ENCODE measurements at regions not wholly inside any gene's neighbourhood (a gene's known extent, or its start where the extent isn't known, plus 50 kb on each side); places are given as distances from the start of the nearest gene placed in this dataset.
A peak's percentile ranks its signal among the peaks of the same experiment; 100 is the strongest.

GRCh38 chr5:126370796-126371718 is 52.2 kb upstream of the GRAMD2B start:
- Histone ChIP-seq H3K4me3 (no peak overlapping the region), H3K27ac (peak overlapping the region in 1 of 12 donors; percentile 11), H3K9me3 (no peaks in the 10 kb centered on the region), H3K4me1 (peaks cover 0 to 6% (median 0%) of the 10 kb centered on the region in 12 donors), H3K27me3 (no peaks in the 10 kb centered on the region), H3K36me3 (no peaks in the 10 kb centered on the region)
- DNase-seq (no peak), ATAC-seq (peak in 3 of 4 donors; percentile 7 to 21 (median 18))
- no peak for TF ChIP-seq POLR2A (IDR thresholded peaks at IDR 0.05)
- no peak for TF ChIP-seq CTCF (IDR thresholded peaks at IDR 0.05)
- WGBS, 4 donors = 91 to 94% (median 93%) methylated on average over 12 of the region's 12 CpGs
- intact Hi-C loops (cut with DNase I) = loop anchor here in 5 of 10 donors (5.0 to 10.0 kb wide), 4 partner anchors 46 to 111 kb away; partner anchors contain the start of gene GRAMD2B (in 2 of the 5)

- TF ChIP-seq CTCF (IDR thresholded peaks at IDR 0.05) (no peak), POLR2A (IDR thresholded peaks at IDR 0.05) (no peak)
- Histone ChIP-seq H3K4me1 (peaks cover 0 to 6% (median 0%) of the 10 kb centered on the region in 12 donors), H3K36me3 (no peaks in the 10 kb centered on the region), H3K27me3 (no peaks in the 10 kb centered on the region), H3K4me3 (no peak overlapping the region), H3K9me3 (no peaks in the 10 kb centered on the region), H3K27ac (no peak overlapping the region)
- WGBS, 4 donors = 77 to 82% (median 78%) methylated on average over 3 of the region's 3 CpGs
- intact Hi-C loops (cut with DNase I) = loop anchor here in 6 of 10 donors (2.0 to 10.0 kb wide), 5 partner anchors 44 to 109 kb away; partner anchors contain the start of gene GRAMD2B (in 2 of the 6)
- DNase-seq (no peak), ATAC-seq (no peak)
Measured at GRCh38 chr5:126373375-126374108, 49.7 kb upstream of the GRAMD2B start.
